Retinal pigment epithelial cell (primary cell): ENCODE measurements at regions not wholly inside any gene's neighbourhood (a gene's known extent, or its start where the extent isn't known, plus 50 kb on each side); places are given as distances from the start of the nearest gene placed in this dataset.

Experiments used
- DNase-seq: peaks from one replicate; pipeline ENCODE4 v3.0.0-alpha.2; 2010; ENCODE audit warnings: low read depth
- H3K4me3 ChIP-seq: 2 replicates; pipeline ENCODE4 v1.5.1; 2011; ENCODE audit warnings: mild to moderate bottlenecking, low read length, control low read depth, moderate library complexity
- TF ChIP-seq, protein P1 (sequence below): conservative IDR thresholded peaks from 2 replicates; pipeline ENCODE4 v1.5.1; 2011; ENCODE audit warnings: low read depth, low read length, control low read depth, inconsistent platforms

DNA sequence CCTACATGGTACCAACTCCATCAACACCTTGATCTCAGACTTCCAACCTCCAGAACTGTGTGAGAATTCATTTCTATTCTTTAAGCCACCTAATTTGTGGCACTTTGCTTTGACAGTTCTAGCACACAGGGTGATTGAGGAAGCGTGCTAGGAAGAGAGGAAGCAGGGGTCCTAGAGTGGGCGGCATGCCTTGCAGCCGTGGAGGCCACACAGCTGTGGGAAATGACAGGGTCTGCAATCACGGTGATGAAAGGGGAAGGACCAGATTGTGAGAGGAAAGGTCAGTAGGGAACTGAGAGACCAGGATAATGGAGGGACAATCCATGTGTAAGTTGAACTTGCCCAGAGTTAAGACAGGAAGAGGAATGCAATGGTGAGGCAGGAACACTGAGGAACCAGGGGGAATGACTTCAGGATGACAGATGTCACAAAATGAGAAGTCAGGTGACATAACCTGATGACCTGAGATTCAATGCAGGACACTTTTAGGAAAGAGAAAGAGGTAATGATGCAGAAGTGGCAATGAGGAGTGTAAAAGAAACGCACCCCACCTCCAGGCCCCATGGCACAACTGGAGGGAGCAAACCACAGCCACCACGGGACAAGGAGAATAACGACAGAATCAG is 87.3 kb upstream of the PIK3CG start:
- TF ChIP-seq, protein P1, sequence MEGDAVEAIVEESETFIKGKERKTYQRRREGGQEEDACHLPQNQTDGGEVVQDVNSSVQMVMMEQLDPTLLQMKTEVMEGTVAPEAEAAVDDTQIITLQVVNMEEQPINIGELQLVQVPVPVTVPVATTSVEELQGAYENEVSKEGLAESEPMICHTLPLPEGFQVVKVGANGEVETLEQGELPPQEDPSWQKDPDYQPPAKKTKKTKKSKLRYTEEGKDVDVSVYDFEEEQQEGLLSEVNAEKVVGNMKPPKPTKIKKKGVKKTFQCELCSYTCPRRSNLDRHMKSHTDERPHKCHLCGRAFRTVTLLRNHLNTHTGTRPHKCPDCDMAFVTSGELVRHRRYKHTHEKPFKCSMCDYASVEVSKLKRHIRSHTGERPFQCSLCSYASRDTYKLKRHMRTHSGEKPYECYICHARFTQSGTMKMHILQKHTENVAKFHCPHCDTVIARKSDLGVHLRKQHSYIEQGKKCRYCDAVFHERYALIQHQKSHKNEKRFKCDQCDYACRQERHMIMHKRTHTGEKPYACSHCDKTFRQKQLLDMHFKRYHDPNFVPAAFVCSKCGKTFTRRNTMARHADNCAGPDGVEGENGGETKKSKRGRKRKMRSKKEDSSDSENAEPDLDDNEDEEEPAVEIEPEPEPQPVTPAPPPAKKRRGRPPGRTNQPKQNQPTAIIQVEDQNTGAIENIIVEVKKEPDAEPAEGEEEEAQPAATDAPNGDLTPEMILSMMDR: no peak
- DNase-seq: no peak
- no peak overlapping the region for H3K4me3 ChIP-seq

- TF ChIP-seq, protein P1: no peak
- H3K4me3 ChIP-seq: no peak overlapping the region
- DNase-seq: no peak
Measured at GRCh38 chr7:106778656-106779250, 86.3 kb upstream of the PIK3CG start.

DNA sequence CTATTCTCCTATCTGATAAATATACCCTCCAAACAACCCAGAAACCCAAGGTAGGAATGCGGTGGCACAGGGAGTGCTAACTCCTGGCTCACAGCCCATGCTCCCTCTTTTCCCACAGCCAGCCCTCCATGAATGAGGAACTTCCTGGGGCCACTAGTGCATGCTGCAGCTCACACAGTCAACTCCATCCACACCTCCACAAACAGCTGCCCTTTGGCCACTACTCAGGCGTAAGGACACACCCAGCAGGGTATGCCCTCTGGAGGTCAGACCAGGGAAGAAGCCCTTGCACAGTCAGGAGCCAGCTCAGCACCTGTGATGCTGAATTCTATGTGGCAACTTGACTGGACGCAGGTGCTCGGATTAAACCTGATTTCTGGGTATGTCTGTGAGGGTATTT is 85.2 kb upstream of the PIK3CG start:
- TF ChIP-seq, protein P1: peak; percentile 31
- no peak overlapping the region for H3K4me3 ChIP-seq
- no peak for DNase-seq

DNA sequence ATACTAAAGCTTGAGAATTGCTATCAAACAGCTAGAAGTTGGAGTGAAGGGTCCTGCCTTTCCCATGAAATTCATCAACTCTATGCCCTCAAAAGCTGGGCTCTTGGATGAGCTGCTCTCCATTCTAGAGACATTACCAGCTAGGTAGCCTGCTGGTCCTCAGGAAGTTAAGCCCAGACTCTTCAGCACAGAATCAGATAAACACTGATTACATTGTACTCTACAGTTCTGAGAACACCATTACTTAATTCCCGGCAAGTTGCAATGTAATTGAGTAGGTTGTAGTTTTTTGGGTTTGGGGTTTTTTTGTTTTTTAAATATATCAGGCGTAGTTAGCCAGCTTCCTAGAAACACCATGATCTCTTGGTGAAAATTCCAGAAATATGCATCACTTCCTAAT is 84.1 kb upstream of the PIK3CG start:
- no peak overlapping the region for H3K4me3 ChIP-seq
- TF ChIP-seq, protein P1: no peak
- no peak for DNase-seq

GRCh38 chr7:106781828-106782544 is 83.1 kb upstream of the PIK3CG start:
- DNase-seq: no peak
- no peak overlapping the region for H3K4me3 ChIP-seq
- TF ChIP-seq, protein P1: no peak

DNA sequence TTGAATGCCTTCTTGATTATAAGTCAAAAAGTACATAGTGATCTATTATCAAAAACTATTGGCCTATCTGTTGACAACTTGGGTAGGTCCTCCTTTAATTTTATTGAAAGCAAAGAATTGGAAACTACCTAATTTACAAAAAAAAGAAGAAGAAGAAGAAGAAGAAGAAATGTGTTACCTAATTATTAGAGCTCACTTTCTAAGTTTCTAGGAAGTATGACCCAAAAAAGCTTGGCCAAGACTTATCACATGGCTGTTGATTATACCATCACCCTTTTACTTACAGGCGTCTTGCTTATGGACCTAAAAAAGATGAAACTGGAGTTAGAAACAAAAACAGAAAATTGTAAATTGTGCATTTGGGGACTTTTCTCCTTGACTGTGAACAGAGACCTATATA is 81.8 kb upstream of the PIK3CG start:
- TF ChIP-seq, protein P1: no peak
- no peak for DNase-seq

GRCh38 chr7:106788637-106789036 is 76.4 kb upstream of the PIK3CG start:
- TF ChIP-seq, protein P1: no peak
- no peak for DNase-seq

More for the DNA sequence above, 81.8 kb upstream of the PIK3CG start:
- no peak overlapping the region for H3K4me3 ChIP-seq

More at GRCh38 chr7:106788637-106789036, 76.4 kb upstream of the PIK3CG start:
- no peak overlapping the region for H3K4me3 ChIP-seq
